Thoracic aorta (tissue), 2 donors: ENCODE measurements at regions not wholly inside any gene's neighbourhood (a gene's known extent, or its start where the extent isn't known, plus 50 kb on each side); places are given as distances from the start of the nearest gene placed in this dataset.

Source experiments
- ATAC-seq: fragments of 150-250 bp; one replicate; pipeline ENCODE4 v1.8.0; 2017; ENCODE audit warnings: low read depth; ENCODE audit not compliant: insufficient number of reproducible peaks, low FRiP score
- DNase-seq: peaks from one replicate; pipeline ENCODE4 v3.0.0-alpha.2; 2020; ENCODE audit warnings: low spot score
- H3K27ac ChIP-seq, 2 donors: fragments of 200-600 bp; sonication (generic); 1 replicate in 1 of 2; 2 replicates in 1 of 2; pipeline ENCODE4 v1.5.1; 2016; ENCODE audit warnings: mild to moderate bottlenecking in 2 of 2, moderate library complexity in 2 of 2
- H3K27me3 ChIP-seq: fragments of 200-600 bp; sonication (generic); replicated peaks from 2 replicates; pipeline ENCODE4 v1.6.0; 2016; ENCODE audit warnings: mild to moderate bottlenecking; ENCODE audit not compliant: insufficient read depth
- H3K36me3 ChIP-seq: fragments of 200-600 bp; sonication (generic); one replicate; pipeline ENCODE4 v1.5.1; 2016
- H3K4me1 ChIP-seq, 2 donors: fragments of 200-600 bp; sonication (generic); 1 replicate in 1 of 2; 2 replicates in 1 of 2; pipeline versions ENCODE4 v1.5.1 to v1.6.0; 2016; ENCODE audit warnings: low read depth in 2 of 2, mild to moderate bottlenecking in 1 of 2; ENCODE audit not compliant: control insufficient read depth in 1 of 2
- H3K4me3 ChIP-seq: fragments of 200-600 bp; sonication (generic); 2 replicates; pipeline ENCODE4 v1.5.1; 2016; ENCODE audit warnings: mild to moderate bottlenecking
- H3K9me3 ChIP-seq: fragments of 200-600 bp; sonication (generic); 2 replicates; pipeline ENCODE4 v1.5.1; 2016
- CTCF ChIP-seq: fragments of 200-600 bp; sonication (generic); IDR thresholded peaks from one replicate; pipeline ENCODE4 v1.5.1; 2019; ENCODE audit warnings: antibody characterized with exemption

- H3K4me3 ChIP-seq: no peak overlapping the region
- no peaks in the 10 kb centered on the region for H3K4me1 ChIP-seq
- TF ChIP-seq CTCF: no peak
- no peaks in the 10 kb centered on the region for H3K27me3 ChIP-seq
- ATAC-seq: no peak
- no peaks in the 10 kb centered on the region for H3K9me3 ChIP-seq
- no peaks in the 10 kb centered on the region for H3K36me3 ChIP-seq
- no peak for DNase-seq
- H3K27ac ChIP-seq: no peak overlapping the region
Observed at GRCh38 chr14:83425138-83425537, 1891.5 kb upstream of the SEL1L start.

DNA sequence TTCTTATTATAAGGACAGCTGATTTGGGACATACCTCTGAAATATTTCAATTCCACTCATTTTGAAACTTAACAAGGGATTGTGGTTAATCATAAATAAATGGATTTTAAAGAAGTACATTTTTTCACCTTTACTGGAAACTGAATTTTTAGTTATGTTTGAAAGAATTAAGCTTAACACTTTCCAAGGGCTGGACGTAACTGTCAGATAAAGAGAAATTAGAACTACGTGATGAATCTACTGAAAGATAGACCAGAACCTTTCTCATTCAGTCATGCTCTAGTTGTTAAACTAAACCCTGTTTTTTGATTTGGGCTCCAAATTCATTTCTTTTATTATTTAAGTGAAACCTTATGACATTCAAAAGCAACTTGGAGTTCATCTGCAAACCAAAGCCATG lies 1892.1 kb upstream of the SEL1L start:
- TF ChIP-seq CTCF: no peak

DNA sequence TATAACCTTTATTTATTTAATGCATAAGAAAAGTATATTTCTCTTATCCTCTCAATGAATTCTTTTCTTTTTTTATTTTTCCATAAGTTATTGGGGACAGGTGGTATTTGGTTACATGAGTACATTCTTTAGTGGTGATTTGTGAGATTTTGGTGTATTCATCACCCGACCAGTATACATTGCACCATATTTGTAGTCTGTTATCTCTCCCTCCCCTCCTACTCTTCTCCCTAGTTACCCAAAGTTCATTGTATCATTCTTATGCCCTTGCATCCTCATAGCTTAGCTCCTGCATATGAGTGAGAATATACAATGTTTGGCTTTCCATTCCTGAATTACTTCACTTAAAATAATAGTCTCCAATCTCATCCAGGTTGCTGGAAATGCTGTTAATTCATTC lies 1900.0 kb upstream of the SEL1L start:
- no peak for DNase-seq
- no peak for ATAC-seq
- H3K27ac ChIP-seq: no peak overlapping the region
- H3K9me3 ChIP-seq: no peaks in the 10 kb centered on the region
- no peaks in the 10 kb centered on the region for H3K36me3 ChIP-seq
- no peak overlapping the region for H3K4me3 ChIP-seq
- no peaks in the 10 kb centered on the region for H3K4me1 ChIP-seq
- no peaks in the 10 kb centered on the region for H3K27me3 ChIP-seq
- TF ChIP-seq CTCF: no peak

More for the DNA sequence above, 1892.1 kb upstream of the SEL1L start:
- no peak for DNase-seq
- ATAC-seq: no peak
- no peak overlapping the region for H3K27ac ChIP-seq
- H3K36me3 ChIP-seq: no peaks in the 10 kb centered on the region
- no peaks in the 10 kb centered on the region for H3K4me1 ChIP-seq
- no peak overlapping the region for H3K4me3 ChIP-seq
- no peaks in the 10 kb centered on the region for H3K9me3 ChIP-seq
- H3K27me3 ChIP-seq: no peaks in the 10 kb centered on the region

DNA sequence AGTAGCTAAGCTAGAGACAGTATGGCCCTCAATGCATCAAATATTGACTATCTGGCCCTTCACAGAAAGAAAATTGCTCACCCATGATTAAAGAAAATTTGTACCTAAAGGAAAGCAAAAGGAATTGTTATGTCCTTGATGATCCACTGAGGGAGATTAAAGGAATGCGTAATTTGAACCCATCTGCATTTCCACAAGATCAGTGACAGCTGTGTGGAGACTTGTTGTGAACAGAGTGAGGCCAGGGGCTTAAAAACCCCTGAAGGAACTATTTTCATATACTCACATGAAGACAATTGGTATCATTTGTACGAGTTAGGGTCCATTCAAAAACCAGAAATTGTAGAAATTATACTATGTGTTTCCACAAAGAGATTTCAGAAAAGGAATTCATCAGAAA lies 1908.1 kb upstream of the SEL1L start:
- DNase-seq: no peak
- Histone ChIP-seq H3K9me3 (no peaks in the 10 kb centered on the region), H3K4me1 (no peaks in the 10 kb centered on the region), H3K4me3 (no peak overlapping the region), H3K27ac (no peak overlapping the region), H3K36me3 (no peaks in the 10 kb centered on the region), H3K27me3 (no peaks in the 10 kb centered on the region)
- TF ChIP-seq CTCF: no peak
- ATAC-seq: no peak

DNA sequence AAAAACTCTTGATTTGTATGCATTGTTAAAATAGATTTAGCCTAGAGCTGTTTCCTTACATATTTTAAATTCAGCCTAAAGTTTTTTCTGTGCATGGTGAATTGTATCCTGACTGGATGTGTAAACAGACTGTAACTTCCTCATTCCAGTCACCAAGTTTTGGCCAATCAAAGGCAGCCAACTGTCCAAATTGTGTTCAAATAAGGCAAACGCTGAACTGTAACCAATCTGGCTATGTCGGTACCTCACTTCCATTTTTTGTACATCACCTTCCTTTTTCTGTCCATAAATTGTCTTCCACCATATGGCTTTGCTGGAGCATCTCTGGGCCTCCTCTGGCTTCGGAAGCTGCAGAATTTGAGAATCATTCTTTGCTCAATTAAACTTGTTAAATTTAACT lies 1921.9 kb upstream of the SEL1L start:
- ATAC-seq (no peak), DNase-seq (no peak)
- Histone ChIP-seq H3K4me1 (no peaks in the 10 kb centered on the region), H3K27ac (no peak overlapping the region), H3K27me3 (no peaks in the 10 kb centered on the region), H3K36me3 (no peaks in the 10 kb centered on the region), H3K9me3 (no peaks in the 10 kb centered on the region), H3K4me3 (no peak overlapping the region)
- TF ChIP-seq CTCF: no peak
